ENCODE measurements at regions not wholly inside any gene's neighbourhood (a gene's known extent, or its start where the extent isn't known, plus 50 kb on each side); places are given as distances from the start of the nearest gene placed in this dataset.
A peak's percentile ranks its signal among the peaks of the same experiment; 100 is the strongest.

DNA sequence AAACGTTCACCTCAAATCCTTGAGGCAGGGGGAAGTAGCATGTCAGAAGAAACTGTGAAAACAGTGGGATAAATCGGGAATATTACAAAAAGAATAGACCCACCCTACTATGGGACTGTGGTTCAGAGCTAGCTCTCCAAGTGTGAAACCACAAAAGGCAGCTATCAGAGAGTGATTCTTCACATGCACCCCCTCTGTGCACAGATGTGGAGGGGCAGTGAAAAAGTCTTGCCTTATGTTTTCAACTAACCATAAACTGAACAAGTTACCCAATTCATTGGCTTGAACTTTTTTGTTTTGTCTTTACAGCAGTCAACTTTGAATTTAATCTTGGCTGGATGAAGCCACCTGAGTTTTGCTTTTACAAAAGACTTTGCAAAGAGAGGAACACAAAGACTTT, 98.8 kb upstream of the NR4A3 start:
- no peak for DNase-seq
- in situ Hi-C loops (cut with MboI), result no loop called here
- H3K4me2 ChIP-seq (ENCODE audit: unreplicated experiment), result no peak overlapping the region

DNA sequence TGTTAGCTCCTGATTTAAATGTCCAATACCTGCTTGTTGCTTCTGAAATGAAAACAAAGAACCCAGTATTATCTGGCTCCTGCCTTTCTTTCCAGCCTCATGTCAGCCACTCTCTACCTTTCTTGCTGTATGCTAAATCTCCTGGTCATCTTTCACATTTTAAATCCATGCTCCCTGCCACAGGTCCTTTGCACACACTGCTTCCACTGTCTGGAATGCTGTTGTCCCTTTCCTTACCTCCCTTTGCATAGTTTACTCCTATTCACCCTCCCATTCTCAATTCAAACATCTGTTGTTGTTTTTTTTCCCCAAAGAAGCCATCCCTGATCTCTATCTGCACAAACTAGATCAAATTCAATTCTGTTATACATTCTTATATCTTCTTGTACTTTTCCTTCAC, 97.0 kb upstream of the NR4A3 start:
- in situ Hi-C loops (cut with MboI), result no loop called here
- Histone ChIP-seq H3K36me3 (ENCODE audit: low read depth) (no peaks in the 10 kb centered on the region), H3K9me2 (ENCODE audit: insufficient read depth) (no peaks in the 10 kb centered on the region), H3K4me3 (no peak overlapping the region), H3K9ac (no peak overlapping the region), H3F3A (ENCODE audit: insufficient read depth) (0 out of 2 replicates have a peak, but pooled peaks cover 10% of the 10 kb centered on the region), H3K9me3 (ENCODE audit: low read depth) (no peaks in the 10 kb centered on the region), H3K4me1 (ENCODE audit: insufficient read depth) (peaks cover 14% of the 10 kb centered on the region), H3K79me2 (ENCODE audit: insufficient read depth) (no peaks in the 10 kb centered on the region), H3K4me2 (ENCODE audit: unreplicated experiment) (no peak overlapping the region), H3K27ac (no peak overlapping the region), H4K20me1 (ENCODE audit: insufficient read depth) (no peaks in the 10 kb centered on the region), H2AFZ (no peak overlapping the region), H3K27me3 (replicated peaks; ENCODE audit: insufficient read depth) (no peaks in the 10 kb centered on the region)
- no peak for TF ChIP-seq EZH2 (IDR thresholded peaks at IDR 0.05; ENCODE audit: insufficient read depth, poor library complexity, severe bottlenecking)
- TF ChIP-seq EZH2phosphoT487 (IDR thresholded peaks at IDR 0.05; ENCODE audit: insufficient read depth, low read depth), result no peak
- no peak for DNase-seq

More for the DNA sequence above, 98.8 kb upstream of the NR4A3 start:
- Histone ChIP-seq H4K20me1 (ENCODE audit: insufficient read depth) (no peaks in the 10 kb centered on the region), H2AFZ (no peak overlapping the region), H3K79me2 (ENCODE audit: insufficient read depth) (no peaks in the 10 kb centered on the region), H3K4me1 (ENCODE audit: insufficient read depth) (peaks cover 14% of the 10 kb centered on the region), H3K27me3 (replicated peaks; ENCODE audit: insufficient read depth) (no peaks in the 10 kb centered on the region), H3F3A (ENCODE audit: insufficient read depth) (0 out of 2 replicates have a peak, but pooled peaks cover 10% of the 10 kb centered on the region), H3K27ac (no peak overlapping the region), H3K9me3 (ENCODE audit: low read depth) (no peaks in the 10 kb centered on the region), H3K9ac (no peak overlapping the region), H3K4me3 (no peak overlapping the region), H3K9me2 (ENCODE audit: insufficient read depth) (no peaks in the 10 kb centered on the region), H3K36me3 (ENCODE audit: low read depth) (no peaks in the 10 kb centered on the region)
- no peak for TF ChIP-seq EZH2phosphoT487 (IDR thresholded peaks at IDR 0.05; ENCODE audit: insufficient read depth, low read depth)
- no peak for TF ChIP-seq EZH2 (IDR thresholded peaks at IDR 0.05; ENCODE audit: insufficient read depth, poor library complexity, severe bottlenecking)
- 7 to 14% methylated on average over 2 of the region's 2 CpGs for WGBS, 2 experiments (ENCODE audit: low coverage in 1 of 2, low lambda C conversion rate in 2 of 2, missing lambda C conversion rate in 2 of 2)

- H3F3A ChIP-seq (ENCODE audit: insufficient read depth), result no peaks in the 10 kb centered on the region
- no peaks in the 10 kb centered on the region for H3K36me3 ChIP-seq (ENCODE audit: low read depth)
- in situ Hi-C loops (cut with MboI), result no loop called here
- no peaks in the 10 kb centered on the region for H3K9me3 ChIP-seq (ENCODE audit: low read depth)
- no peak for DNase-seq
- no peaks in the 10 kb centered on the region for H3K9me2 ChIP-seq (ENCODE audit: insufficient read depth)
- no peak overlapping the region for H3K4me3 ChIP-seq
- H3K9ac ChIP-seq, result no peak overlapping the region
- H4K20me1 ChIP-seq (ENCODE audit: insufficient read depth), result no peaks in the 10 kb centered on the region
- H3K79me2 ChIP-seq (ENCODE audit: insufficient read depth), result no peaks in the 10 kb centered on the region
- peaks cover 3% of the 10 kb centered on the region; the same call in 1 of the 2 replicates for H3K4me1 ChIP-seq (ENCODE audit: insufficient read depth)
- no peak overlapping the region for H2AFZ ChIP-seq
- no peaks in the 10 kb centered on the region for H3K27me3 ChIP-seq (replicated peaks; ENCODE audit: insufficient read depth)
- no peak overlapping the region for H3K27ac ChIP-seq
- TF ChIP-seq EZH2 (IDR thresholded peaks at IDR 0.05; ENCODE audit: insufficient read depth, poor library complexity, severe bottlenecking) (no peak), EZH2phosphoT487 (IDR thresholded peaks at IDR 0.05; ENCODE audit: insufficient read depth, low read depth) (no peak)
- H3K4me2 ChIP-seq (ENCODE audit: unreplicated experiment), result no peak overlapping the region
Observed at GRCh38 chr9:99725852-99726251, 95.8 kb upstream of the NR4A3 start.

- DNase-seq, result peak; percentile 8
- Histone ChIP-seq H3K36me3 (ENCODE audit: low read depth) (no peaks in the 10 kb centered on the region), H3K9me2 (ENCODE audit: insufficient read depth) (no peaks in the 10 kb centered on the region), H3K27me3 (replicated peaks; ENCODE audit: insufficient read depth) (no peaks in the 10 kb centered on the region), H3K4me2 (ENCODE audit: unreplicated experiment) (no peak overlapping the region), H3K79me2 (ENCODE audit: insufficient read depth) (no peaks in the 10 kb centered on the region), H3K27ac (no peak overlapping the region), H3K4me3 (no peak overlapping the region), H4K20me1 (ENCODE audit: insufficient read depth) (no peaks in the 10 kb centered on the region), H2AFZ (no peak overlapping the region), H3K9me3 (ENCODE audit: low read depth) (no peaks in the 10 kb centered on the region), H3K9ac (no peak overlapping the region), H3F3A (ENCODE audit: insufficient read depth) (no peaks in the 10 kb centered on the region), H3K4me1 (ENCODE audit: insufficient read depth) (no peaks in the 10 kb centered on the region)
- no peak for TF ChIP-seq EZH2phosphoT487 (IDR thresholded peaks at IDR 0.05; ENCODE audit: insufficient read depth, low read depth)
- TF ChIP-seq EZH2 (IDR thresholded peaks at IDR 0.05; ENCODE audit: insufficient read depth, poor library complexity, severe bottlenecking), result no peak
- in situ Hi-C loops (cut with MboI), result no loop called here
Observed at GRCh38 chr9:99726758-99727157, 94.9 kb upstream of the NR4A3 start.

DNA sequence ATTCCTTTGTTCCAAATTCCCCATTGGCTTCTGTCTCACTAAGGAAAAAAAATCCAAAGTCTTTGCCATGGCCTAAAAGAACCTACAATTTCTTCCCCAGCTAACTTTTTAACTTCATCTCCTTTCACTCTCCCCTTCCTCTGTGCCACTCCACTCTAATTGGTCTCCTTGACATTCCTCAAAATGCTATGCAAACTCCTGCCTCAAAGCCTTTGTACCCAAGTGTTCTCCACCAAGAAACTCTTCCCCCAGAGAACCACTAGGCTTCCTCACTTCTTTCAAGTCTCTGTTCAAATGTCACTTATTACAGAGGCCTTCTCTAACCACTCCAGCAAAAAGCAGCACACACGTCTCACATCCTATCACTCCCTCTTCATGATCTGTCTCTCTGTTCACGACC, 91.6 kb upstream of the NR4A3 start:
- WGBS, 2 experiments (ENCODE audit: low coverage in 1 of 2, low lambda C conversion rate in 2 of 2, missing lambda C conversion rate in 2 of 2), result 55 to 71% methylated on average over 2 of the region's 2 CpGs
- no peaks in the 10 kb centered on the region for H3K27me3 ChIP-seq (replicated peaks; ENCODE audit: insufficient read depth)
- no peaks in the 10 kb centered on the region for H4K20me1 ChIP-seq (ENCODE audit: insufficient read depth)
- H3K79me2 ChIP-seq (ENCODE audit: insufficient read depth), result no peaks in the 10 kb centered on the region
- TF ChIP-seq EZH2phosphoT487 (IDR thresholded peaks at IDR 0.05; ENCODE audit: insufficient read depth, low read depth), result no peak
- no peaks in the 10 kb centered on the region for H3K36me3 ChIP-seq (ENCODE audit: low read depth)
- H3F3A ChIP-seq (ENCODE audit: insufficient read depth), result no peaks in the 10 kb centered on the region
- no peak overlapping the region for H3K4me3 ChIP-seq
- 0 out of 2 replicates have a peak, but pooled peaks cover 8% of the 10 kb centered on the region for H3K4me1 ChIP-seq (ENCODE audit: insufficient read depth)
- H3K9me2 ChIP-seq (ENCODE audit: insufficient read depth), result no peaks in the 10 kb centered on the region
- H3K9me3 ChIP-seq (ENCODE audit: low read depth), result no peaks in the 10 kb centered on the region
- in situ Hi-C loops (cut with MboI), result no loop called here
- H3K9ac ChIP-seq, result no peak overlapping the region
- no peak overlapping the region for H3K27ac ChIP-seq
- H2AFZ ChIP-seq, result no peak overlapping the region
- no peak for DNase-seq
- no peak overlapping the region for H3K4me2 ChIP-seq (ENCODE audit: unreplicated experiment)
